NCI-H69 (cell line): ENCODE measurements at regions not wholly inside any gene's neighbourhood (a gene's known extent, or its start where the extent isn't known, plus 50 kb on each side); places are given as distances from the start of the nearest gene placed in this dataset.

Experiments
- DNase-seq: peaks from one replicate; lab custom pipeline; 2025; lab: John Stamatoyannopoulos, UW

DNA sequence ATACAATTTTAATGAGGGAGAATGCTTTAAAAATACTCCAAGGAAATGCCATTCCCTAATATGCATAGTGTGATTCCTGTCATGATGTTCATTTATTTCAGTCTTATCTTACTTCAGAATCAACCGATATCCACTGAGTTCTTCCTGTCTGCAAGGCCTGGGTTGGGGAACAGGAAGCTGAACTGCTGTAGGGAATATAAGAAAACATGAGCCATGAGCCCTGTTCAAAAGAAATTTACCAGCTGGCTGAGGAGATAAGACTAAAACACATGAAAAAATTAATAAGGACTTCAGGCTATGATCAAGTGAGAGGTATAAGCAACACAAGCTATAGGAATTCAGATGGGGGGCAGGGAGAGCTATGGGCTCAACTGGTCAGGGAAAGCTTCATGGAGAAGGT is 184.7 kb downstream of the PLPP4 start:
- DNase-seq = no peak

DNA sequence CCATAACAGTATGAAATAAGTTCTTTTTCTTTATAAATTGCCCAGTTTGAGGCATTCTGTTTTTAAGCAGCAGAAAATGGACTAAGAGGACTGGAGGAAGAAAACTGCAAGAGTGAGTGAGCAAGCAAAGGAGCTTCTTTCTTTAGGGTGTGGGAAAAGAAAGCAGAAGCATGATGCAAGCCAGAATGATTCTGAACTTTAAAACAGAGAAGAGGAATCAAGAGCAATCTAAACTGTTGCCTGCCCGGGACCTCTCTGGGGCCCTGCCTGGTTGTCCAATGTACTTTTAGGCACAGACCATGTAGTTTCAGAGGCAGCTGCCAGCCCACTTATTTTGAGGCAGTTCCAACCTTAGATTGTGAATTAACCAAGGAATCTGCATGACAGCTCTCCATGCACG is 186.3 kb downstream of the PLPP4 start:
- no peak for DNase-seq

DNA sequence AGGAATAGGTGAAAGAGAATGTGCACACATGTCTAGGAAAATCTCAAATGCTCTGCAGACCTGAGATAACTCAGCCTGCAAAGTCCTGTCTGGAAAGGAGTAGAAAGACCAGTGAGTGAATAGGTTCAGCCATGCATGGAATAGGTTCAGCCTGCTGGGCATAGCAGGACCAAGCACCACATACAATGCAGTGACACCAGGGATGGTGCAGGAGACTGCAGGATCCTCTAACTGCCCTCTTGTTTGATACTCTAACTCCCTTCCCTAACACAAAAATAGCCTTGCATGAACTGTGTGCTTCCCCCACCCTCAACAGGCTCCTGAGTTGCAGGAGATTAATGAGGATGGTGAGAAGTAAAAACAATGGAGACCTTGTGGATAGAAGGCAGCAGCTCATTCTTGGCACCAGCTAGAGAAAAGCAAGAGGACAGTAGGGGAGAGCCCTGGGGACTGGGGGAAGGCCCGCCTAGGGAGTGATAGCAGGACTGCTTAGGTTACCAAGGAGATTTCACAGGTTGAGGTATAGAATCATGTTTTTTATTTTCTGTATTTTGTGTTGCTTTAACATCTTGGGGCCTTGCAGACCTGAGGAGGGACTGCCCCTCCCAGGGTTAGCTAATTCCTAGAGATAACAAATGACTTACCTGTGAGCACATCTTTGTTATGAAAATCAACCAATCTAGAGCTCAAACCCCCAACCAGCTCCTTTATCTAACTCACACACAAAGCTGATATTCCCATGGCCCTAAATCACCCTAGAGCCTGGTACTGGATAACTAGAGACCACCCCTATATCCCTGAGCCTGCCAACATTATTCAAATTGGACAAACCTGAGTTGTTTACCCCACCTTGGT is 187.8 kb downstream of the PLPP4 start:
- no peak for DNase-seq

DNA sequence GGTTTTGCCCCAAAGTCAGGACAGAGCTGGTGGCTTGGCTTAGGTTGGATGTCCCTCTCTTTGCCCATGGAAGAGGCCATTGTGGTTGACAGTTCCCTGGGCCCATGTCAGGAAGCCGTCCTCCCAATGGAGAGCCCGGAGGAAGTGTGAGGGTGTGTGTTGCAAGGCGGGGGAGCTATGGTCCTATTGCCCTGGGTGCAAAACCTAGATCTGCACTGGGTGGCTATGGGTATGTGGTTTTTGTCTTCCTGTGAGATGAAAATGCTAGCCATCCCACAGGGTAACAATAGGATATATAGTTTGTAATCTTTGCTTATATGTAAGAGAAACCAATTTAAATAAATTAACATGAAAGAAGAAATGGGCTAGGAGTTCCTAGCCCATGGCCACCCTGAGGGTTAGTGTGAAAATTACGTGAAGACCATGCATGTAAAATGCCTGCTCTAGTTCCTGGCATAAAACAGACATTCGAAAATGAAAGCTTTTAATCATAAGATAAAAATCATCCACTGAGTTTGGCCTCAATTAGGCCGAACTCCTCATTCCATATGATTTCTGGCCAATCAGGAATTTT is 189.2 kb downstream of the PLPP4 start:
- DNase-seq = no peak

DNA sequence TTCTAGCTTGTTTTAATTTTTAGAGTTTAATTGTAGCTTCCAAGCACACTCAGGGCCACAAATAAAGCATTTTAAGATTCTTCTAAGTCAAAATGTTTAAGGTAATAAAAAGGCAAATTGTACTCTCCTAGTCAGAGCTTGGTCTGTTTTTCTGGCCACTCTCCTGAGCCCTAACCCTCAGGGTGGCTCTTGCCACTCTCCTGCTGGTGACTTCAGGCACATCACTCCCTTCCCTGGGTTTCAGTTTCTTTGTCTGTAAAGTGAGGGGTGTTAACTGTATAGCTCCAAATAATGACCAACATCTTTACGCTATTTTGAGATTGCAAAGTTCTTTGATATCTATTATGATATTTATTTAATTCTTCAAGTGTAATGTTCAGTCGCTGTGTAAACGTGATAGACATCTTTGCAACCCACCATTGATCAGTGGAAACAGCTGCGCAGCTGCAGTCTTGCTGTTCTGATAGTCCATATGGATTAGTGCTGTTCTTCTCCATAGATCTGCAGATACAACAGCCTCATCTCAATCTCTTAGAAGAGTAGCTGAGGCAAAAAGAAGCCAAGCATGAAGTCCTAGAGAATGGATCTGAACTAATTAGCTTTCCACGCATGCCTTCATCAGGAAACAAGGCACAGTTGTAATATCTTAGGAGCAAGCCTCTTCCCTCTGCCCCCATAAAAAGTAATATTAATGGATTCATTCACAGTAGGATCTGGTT is 189.9 kb downstream of the PLPP4 start:
- no peak for DNase-seq

DNA sequence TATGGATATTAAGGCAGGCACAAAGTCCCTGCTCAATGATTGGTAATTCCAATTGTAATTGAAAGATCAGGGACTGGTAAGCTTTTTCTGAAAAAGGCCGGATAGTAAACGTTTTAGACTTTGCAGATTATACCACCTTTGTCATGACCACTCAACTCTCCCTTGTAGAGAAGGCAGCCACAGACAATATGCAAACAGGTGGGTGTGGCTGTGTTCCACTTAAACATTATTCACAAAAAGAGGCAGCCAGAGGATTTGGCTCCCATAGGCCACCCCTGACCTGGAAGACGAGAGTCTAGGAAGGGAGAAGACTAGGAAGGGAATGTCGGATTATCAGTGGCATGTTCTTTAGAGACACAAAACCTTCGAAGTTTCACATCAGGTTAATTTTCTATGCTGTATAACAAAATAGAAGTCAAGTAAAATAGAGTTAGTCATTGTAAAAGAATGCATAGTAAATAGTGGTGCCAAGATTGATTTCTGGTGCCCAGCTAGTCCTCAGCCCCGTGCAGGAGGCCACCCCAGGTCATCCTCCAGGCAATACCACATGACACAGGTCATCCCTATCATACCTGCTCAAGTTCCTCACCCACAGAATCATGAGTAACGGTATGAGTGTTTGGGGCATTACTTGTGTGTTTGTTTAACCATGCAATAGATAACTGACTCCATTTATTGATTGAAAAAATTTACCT is 193.8 kb downstream of the PLPP4 start:
- no peak for DNase-seq

DNA sequence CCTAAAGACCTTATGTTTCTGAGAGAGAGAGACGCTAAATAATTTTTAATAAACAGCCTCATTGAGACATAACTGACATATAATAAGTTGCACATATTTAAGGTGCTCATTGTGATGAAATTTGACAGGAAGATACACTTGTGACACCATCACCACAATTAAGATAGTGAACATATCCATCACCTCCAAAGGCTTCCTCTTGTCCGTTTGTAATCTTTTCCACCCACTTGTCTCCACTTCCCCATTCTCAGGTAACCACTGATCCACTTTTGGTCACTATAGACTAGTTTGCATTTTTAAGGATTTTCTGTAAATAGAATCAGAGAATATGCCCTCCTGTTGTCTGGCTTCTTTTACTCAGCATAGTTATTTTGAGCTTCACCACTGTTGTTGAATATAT is 195.1 kb upstream of the WDR11 start:
- no peak for DNase-seq

DNA sequence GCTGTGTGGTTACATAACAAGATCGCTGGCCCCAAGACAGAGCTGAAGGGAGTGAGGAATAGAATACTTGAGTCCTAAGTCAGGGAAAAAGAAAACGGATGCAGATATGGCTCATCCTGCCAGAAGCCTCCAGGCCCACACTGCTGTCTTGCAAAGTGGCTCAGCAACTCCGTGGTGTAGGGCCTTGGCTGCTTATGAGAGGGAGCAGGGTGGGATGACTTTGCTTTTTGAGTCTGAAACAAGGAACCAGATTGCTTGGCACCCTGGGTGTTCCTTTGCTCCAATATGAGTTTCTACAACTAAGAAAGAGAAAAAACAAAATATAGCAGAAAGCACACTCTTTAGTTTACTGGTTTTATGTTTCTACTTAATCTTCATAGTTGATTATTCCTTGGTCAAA is 193.8 kb upstream of the WDR11 start:
- no peak for DNase-seq

DNA sequence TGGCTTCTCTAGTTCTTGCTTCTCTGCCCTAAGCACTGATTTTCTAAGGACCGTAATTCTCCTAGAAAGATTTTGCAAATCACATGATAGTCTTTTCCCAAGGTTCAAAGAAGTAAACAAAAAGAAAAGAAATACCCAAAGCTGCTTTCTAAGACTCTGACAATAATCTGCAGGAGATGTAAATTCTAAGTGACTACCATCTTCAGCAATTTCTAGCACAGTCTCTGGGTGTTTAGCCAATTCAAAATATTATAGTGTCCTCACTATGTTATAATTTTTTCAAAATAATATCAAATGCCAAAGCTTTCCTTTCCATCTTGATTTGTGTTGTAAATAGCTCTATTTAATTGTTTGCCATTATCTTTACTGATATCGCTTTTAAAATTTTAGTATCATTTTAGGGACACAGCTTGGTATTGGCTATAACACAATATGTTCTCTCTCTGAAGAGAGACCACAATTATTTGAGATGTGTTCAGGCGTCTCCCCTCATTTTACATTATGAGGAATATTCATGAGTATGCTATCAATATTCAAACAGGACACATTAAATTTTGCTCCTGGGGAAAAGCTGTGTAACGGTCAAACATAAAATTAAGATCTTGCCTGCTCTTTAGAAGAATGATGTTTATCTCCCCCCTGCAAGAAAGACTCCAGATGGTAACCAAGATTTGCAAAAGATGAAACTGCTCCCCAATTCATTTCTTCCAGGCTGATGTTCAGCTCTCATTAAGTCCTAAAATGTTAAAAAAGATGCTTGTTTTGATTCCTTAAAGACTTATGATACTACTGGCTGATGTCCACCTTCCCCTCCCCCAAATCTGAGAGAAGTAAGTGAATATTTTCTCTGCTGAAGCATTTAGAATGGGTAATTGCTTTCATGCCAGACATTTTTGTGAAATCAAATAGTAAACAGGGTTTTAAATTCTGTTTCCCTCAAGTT is 191.9 kb upstream of the WDR11 start:
- no peak for DNase-seq

DNA sequence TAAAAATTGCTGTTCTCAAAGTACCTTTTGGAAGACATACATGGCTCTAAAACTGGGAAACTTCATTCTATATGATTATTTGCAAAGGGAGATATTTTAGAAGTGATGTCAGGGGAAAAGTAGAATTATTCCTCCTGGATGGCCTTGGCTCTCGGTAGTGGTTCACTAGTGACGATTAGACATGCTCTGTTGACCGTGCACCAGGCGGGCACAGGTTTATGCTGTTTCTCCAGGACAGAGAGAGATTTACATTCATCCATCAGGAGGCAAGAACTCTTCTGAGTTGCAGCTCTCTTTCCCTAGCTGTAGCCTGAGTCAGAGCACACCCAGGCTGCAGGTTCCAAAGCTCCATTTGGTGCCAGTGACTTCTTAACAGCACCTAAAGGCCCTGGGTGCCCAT is 184.9 kb upstream of the WDR11 start:
- DNase-seq = no peak

DNA sequence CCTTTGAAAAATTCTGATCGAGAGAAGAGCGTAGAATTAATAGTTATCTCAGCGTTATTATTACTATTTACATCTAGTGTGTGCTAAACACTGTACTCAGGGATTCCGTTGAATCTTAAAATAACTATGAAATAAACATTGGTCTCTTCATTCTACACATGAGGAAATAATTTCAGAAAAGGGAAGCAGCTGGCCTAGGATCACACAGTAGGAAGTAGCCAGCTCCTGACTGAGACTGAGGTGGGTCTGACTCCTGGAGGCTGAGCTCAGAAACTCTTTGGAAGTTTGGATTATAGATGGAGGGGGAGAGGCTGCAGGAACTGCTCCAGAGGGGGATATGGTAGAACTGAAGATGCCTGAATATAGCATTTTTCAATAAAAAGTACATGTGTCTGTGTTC is 183.9 kb upstream of the WDR11 start:
- no peak for DNase-seq

DNA sequence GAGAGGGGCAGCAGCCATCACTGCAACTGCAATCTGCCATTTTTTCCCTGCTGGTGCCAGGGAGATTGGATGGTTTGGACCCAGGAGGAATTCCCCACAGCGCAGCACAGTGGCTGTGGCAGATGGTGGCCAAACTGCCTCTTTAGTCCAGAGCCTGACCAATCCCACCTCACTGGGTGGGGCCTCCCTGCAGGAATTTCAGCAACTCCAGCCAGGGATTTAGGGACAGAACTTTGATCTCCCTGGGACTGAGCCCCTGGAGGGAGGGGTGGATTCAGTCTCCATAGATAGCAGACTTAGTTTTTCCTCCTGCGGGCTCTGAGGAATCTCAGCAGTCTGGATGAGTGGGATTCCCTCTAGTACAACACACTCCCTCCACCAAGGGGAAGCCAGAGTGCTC is 179.7 kb upstream of the WDR11 start:
- no peak for DNase-seq

DNA sequence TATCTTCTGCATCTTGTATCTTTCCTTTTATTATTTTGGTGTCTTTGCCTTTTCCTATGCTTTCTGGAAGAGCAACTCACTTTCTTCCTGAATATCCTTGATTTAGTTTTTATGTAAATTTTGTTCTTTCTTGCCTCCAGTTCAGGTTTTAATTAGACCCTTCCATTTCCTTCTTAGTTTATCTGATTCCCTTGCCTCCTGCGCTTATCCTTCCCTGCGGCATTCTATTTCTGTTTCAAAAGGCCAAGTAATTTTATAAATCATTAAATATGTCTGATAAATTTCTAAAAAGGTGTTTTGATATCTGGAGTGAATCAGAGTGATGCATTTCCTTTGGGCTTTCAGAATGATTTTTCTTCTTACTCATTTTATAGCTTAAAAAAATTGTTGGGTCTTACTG is 167.7 kb upstream of the WDR11 start:
- no peak for DNase-seq

DNA sequence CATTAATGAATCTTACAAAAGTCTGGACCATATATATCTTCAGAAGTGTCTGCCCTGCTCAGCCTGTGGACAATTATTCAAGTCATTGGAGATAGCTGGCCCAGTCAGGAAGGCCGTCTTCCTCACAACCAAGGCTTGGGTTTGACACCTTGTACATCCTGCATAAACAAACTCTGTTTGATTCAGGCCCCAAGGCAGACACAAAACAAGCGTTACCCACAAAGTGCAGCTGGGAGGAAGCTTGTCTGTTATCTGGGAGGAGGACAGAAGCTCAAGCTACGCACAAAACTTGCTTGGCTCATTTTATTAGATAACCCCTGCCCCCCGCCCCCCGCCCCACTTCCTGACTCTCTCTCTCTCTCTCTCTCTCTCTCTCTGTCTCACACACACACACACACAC is 166.9 kb upstream of the WDR11 start:
- peak; percentile 2 for DNase-seq

DNA sequence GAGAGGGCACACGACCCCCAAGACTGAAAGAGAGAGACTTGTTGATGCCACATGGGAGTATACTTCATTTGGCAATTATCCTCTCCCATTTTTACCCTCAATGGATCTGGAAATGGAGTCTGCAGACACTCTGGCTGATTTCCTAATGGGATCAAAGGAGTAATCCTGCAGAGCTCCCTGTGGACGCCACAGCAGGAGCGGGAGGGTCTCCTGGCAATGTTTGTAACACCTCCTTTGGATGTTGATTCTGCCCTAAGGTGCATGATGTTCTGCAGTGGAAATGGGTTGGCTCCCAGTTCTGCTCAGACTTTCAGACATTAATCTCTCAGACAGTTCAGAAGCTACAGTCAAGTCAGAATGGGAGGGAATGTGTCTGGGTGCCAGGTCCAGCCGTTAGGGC is 166.0 kb upstream of the WDR11 start:
- DNase-seq = peak; percentile 75

DNA sequence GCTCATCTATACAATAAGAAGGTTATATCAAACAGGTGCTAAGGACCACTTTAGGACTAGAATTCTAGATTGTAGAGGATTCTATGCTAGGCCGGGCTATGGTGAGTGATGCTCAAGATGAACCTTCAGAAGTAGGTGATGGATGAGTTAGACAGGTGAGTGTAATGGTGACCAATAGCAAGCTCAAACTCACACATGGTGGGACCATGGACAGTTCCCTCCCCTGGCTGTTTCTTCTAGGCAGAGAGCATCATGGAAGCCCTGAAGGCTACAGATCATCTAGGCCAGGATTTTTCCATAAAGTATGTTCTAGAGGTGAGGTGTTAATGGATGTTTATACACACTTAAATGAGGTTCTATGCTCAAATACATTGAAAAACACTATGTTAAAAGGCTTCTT is 162.2 kb upstream of the WDR11 start:
- no peak for DNase-seq

DNA sequence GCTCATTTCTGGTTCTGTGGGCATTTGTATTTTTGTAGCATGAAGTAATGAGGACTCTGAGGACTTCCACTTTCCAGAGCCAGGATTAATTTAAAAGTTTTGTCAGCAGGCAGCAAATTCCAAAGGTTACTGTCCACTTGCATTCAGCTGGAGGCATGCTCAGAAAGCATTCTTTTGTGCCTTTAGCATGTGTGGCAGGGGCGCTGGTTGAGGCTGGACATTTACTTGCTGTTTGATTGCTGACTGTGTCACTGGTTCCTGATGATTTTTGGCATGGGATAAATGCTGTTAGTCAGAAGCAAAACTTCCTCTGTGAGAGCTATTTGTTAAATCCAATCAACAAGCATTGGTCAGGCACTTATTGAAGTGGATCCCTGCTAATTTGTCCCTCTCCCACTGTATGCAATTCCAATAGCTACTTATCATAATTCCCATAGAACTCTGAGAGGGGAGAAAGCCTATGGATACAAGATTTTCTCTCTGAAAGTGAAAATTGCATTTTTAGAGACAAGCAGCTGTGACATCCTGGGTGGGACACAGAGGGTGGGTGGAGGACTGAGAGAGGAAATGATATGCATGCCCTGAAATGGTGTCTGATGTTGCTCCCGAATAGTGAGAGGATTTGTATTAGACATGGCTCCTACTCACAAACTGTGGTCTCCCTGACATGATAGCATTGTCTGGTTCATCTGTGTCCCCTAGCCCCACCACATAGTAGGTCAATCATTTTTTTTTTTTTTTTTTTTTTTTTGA is 161.2 kb upstream of the WDR11 start:
- DNase-seq = no peak

DNA sequence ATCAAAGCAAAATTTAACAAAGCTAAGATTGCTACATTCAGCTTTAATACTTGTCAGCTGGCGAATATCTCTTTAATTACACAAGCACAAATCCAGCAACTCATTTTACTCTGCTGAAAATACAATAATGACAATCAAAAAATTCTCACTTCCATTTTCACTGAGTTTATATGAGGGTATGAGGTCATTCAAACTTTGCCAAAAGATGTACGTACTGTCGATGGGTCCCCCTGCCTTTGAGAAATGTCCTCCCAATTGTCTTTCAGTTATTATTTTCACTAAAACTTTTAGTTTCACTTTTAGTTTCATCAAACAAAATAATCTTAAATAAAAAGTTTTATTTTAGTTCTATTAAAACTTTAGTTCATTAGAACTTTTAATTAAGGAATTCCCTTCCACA is 159.5 kb upstream of the WDR11 start:
- no peak for DNase-seq

DNA sequence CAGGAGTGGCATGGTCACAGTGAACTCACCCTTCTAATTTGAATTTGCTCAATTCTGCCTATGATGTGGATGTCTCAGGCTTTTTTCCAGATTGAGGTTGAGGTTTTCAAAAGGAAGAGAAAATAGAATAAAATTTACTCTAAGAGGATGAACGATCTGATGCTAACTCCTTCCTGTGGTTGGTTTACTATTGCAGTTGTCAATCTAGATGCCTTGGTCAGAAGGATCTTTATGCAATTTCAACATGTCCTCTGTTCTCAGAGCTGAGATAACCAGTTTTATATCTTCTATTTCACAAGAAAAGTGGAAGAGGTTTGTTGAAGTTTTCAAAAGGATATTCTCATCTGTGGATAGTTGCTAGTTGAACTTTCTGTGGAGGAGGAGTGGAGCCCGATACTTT is 150.7 kb upstream of the WDR11 start:
- DNase-seq = no peak

DNA sequence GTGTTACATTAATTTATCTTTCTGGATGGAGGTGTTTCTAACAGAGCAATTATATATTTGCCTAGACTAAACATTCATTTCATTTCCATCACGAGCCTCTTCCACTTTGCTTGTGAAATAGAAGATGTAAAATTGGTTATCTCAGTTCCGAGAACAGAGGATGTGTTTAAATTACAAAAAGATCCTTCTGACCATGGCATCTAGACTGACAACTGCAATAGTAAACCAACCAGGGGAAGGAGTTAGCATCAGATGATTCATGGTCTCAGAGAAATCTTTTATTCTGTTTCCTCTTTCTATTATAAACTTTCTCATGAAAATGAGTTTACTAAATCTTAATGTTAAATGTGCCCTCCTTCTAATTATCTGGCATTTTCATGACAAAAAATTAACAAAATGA is 149.8 kb upstream of the WDR11 start:
- no peak for DNase-seq

DNA sequence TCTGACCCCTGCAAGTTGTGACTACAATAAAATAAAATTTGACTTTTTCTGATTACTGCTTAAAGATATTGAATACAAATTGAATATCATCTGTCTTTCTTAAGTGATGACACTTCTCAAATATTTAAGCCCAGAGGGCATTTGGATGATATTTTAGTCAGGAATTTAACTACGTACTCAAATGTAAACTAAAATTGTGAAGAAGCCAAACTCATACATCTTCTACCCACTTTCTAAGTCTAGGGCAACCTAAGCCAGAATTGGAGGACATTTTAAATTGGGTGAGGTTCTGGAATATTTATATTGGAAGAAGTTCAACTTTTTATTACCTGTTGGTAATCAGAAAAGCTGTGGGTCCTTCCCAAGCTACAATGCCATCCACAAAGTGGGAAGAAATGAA is 149.1 kb upstream of the WDR11 start:
- no peak for DNase-seq
